HG02610 (cell line): ENCODE measurements at regions not wholly inside any gene's neighbourhood (a gene's known extent, or its start where the extent isn't known, plus 50 kb on each side); places are given as distances from the start of the nearest gene placed in this dataset.

Experiments used
- ATAC-seq: cut with Tn5 transposase; IDR thresholded peaks from one replicate; pipeline ENCODE4 v1.9.1; 2021; ENCODE audit warnings: mild to moderate bottlenecking, moderate library complexity; ENCODE audit not compliant: unreplicated experiment

- no peak for ATAC-seq
Measured at GRCh38 chr5:143761663-143762062, 50.3 kb upstream of the HMHB1 start.

GRCh38 chr5:143760755-143761154 lies 51.2 kb upstream of the HMHB1 start:
- no peak for ATAC-seq

DNA sequence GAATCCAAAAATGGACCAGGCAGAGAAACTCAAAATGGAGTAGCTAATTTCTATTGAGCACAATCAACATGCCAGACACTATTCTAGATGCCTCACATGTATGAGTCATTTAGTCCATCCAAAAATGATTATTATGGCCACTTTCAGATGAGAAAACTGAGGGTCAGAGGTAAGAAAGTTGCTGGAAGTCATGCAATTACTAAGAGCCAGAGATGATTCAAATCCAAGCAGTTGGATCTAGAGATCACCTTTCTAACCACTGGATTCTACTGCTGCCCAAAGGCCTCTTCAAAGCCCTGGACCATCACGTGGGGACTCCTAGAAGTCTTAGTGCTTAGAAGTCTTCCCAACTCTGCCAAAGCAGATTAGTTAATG lies 51.8 kb upstream of the HMHB1 start:
- peak; percentile 72 for ATAC-seq

- ATAC-seq = no peak
Measured at GRCh38 chr5:143759396-143760130, 52.4 kb upstream of the HMHB1 start.

DNA sequence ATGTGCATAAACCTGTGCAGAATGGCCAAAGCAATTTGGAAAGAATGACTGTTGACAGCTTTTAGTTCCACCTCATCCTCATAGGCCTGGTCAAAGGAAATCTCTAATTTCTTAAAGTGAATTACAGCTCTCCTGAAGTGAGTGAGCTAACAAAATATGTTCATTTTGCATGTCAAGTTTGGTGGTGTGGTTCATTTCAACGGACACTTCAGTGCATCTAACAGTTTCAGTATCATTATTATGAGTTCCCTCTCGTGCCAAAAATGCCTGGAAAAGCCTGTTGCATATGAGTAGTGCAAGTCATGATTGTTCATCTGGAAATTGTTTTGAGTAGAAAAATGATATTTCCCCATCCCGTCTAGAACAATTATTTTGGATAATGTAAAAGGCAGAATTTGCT lies 53.2 kb upstream of the HMHB1 start:
- ATAC-seq = peak; percentile 77

DNA sequence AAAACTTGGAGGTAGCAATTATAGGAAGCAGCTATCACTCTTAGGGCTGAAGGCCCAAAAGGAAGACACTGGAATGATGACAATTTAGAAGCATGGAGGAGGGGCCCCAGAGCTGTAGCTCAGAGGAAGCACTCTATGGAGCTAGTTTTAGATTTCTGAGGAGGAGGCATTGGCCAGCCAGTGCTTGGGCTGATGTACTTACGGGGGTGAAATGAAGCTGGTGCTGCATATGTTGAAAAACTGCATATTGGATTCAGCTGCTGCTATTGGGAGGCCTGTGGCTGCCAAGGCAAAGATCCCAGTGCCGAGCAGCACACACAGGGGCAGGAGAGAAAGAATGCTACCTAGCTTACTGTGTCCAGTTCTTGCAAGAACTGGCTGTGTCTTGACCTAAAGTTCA lies 53.9 kb upstream of the HMHB1 start:
- ATAC-seq = no peak

GRCh38 chr5:143757116-143757515 lies 54.8 kb upstream of the HMHB1 start:
- no peak for ATAC-seq

- ATAC-seq = no peak
Measured at GRCh38 chr5:143755966-143756365, 56.0 kb upstream of the HMHB1 start.

DNA sequence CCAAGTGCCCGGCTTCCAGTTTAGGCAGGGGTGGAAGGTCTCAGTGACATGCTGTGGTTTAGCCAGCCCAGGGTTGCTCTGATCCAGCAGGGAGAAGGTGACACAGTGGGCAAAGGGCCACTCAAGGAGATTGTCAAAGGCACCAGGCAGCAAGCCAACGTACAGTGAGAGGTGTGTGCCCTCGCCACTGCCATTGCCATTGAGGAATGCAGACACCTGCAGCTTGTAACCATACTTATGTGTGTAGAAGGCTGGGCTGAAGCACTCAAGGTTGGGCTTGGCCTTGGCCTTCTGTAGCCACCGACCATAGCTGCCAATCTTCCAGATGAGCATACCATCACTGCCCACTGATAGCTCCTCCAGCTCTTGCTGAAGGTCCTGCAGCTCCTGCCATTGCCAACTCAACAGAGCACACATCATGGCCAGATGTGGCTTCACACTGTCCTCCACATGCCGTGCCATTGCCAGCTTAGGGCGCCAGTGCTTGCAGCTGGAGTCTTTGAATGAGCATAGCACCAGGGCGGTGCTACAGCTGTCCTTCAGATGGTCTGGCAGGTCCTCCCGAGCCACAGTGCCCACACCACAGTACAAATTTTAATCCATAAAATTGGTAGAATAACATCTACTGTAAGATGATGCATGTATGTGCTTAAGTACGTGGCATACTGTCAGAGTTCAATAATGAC lies 59.7 kb upstream of the HMHB1 start:
- ATAC-seq = no peak

GRCh38 chr5:143751342-143751741 lies 60.6 kb upstream of the HMHB1 start:
- no peak for ATAC-seq

DNA sequence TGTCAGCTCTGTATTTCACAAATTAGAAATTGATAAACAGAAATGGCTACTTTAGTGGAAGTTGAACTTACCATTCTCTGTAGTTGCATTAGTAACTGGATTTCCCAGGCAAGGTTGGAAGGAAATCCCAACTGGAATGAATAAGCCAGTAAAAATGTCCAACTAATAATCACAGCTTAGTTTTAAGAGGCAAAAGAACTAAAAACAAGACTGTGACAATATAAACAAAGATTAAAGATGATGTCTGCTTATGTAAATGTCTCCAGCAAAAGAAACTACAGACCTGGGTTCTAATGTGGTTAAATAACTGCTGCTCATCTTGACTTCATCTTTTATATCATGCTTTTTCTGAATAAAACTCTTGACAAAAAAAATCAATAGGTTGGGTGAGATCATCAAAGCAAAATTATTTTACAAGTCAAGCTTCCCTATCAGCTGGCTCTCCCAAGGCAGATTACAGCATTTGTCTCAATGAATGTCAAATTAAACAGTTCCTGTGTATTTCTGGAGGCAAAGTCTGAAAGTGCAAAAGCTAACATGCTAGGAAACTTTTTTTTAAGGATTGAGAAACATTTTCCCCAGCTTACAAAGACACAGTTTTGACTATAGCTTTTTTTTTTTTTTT lies 62.3 kb upstream of the HMHB1 start:
- no peak for ATAC-seq

- ATAC-seq = no peak
Measured at GRCh38 chr5:143748516-143748915, 63.4 kb upstream of the HMHB1 start.

DNA sequence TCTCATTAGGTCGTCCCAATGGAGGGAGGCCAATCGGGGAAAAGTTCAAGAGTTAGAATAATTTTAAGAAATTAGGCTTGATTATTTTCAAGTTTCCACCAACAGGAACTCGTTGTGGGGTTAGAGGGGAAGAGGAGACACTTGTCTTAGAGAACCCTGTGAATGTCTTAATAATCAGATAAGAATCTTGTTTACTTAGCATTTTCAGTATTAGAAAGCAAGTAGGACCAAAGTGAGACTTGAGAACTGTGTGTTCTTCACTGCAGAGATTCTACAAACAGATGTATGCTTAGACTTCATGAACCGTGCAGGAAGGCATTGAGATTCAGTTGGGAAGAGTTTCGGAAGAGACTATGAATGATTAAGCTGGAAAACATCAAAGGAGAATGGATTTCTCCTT lies 69.0 kb upstream of the HMHB1 start:
- no peak for ATAC-seq

DNA sequence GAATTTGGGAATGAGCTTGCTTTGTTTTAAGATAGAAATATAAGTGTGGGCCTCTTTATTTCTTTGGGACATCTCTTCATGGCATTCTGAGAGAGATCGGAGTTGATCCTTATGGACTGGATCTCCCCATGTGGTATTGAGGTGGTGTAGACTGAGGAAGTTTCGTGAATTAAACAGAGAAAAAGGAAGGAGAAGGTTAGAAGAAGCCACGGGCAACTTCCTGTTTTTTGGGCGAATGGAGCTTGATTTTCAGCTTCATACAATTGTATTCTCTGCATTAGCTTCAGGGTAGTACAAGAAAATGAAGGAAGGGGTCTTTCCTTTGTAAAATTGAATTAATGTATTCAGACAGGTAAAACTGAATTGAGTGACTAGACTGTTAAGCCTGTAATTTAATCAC lies 70.5 kb upstream of the HMHB1 start:
- ATAC-seq = no peak

DNA sequence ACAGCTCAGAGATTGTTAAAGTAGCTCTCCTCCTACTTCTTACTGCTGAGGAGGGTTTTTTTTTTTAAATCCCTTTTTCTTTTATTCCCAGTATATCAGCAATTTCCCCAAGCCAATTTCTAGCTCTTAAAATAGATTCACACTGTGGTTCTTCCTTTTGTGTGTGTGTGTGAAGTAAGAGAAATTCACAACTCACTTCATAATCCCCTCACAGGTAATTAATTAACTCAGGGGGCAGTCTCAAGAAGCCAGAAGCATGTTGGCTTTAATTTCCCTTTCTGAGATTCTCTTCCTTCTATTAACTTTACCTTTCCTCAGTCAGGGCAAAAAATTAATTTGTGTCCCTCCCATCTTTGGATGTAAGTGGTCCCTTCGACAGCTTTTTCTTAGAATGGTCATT lies 71.0 kb upstream of the HMHB1 start:
- ATAC-seq = no peak

DNA sequence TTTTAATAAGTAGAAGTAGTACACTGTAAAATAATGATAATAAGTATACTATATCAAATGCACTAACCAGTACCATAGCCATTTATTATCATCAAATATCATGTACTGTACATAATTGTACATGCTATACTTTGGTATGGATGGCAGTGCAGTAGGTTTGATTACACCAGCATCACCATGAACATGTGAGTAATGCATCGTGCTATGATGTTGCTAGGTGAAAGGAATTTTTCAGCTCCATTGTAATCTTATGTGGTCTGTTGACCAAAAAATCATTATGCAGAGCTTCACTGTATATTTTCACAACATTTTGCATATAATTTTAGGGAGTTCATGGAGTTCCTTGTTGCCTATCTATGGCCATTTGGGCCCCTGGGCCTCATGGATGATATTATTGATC lies 72.2 kb upstream of the HMHB1 start:
- ATAC-seq = no peak

DNA sequence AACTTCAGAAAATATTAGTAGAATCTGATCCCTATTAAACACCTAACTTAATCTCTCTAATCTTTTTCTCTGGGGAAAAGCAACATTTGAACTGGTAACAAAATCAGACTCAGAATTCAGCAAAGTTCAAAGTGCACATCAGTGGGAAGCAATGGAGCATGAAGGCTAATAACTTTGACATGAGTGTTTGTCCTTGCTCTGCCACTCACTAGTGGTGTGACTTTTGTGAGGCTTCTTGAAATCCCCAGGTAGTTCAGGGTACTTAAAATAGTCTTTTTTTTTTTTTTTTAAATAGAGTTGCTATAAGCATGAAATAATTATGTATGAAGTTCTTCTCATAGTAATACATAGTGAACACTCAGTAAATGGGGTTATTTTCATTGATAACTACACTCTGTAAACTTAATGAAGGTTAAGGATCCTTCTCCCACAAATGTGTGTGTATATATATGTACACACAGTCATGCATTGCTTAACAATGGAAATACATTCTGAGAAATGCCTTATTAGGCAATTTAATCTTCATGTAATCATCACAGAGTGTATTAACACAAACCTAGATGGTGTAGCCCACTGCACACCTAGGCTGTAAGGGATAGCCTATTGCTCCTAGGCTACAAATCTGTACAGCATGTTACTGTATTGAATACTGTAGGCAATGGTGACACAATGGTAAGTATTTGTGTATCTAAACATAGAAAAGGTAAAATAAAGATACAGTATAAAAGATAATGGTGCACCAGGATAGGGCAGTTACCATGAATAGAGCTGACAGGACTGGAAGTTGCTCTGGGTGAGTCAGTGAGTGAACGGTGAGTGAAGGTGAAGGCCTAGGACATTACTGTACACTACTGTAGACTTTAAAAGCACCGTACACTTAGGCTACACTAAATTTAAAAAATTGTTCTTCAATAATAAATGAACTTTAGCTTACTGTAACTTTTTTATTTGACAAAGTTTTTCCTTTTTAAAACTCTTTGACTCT lies 73.3 kb upstream of the HMHB1 start:
- no peak for ATAC-seq

GRCh38 chr5:143737062-143737461 lies 74.9 kb upstream of the HMHB1 start:
- ATAC-seq = no peak

- no peak for ATAC-seq
Measured at GRCh38 chr5:143734456-143734780, 77.5 kb upstream of the HMHB1 start.

- ATAC-seq = no peak
Measured at GRCh38 chr5:143733665-143734455, 78.1 kb upstream of the HMHB1 start.
